ENCODE measurements at regions not wholly inside any gene's neighbourhood (a gene's known extent, or its start where the extent isn't known, plus 50 kb on each side); places are given as distances from the start of the nearest gene placed in this dataset.

- DNase-seq, result no peak
These were observed 262.5 kb upstream of the ARHGAP20 start for GRCh38 chr11:110974731-110975130.

DNA sequence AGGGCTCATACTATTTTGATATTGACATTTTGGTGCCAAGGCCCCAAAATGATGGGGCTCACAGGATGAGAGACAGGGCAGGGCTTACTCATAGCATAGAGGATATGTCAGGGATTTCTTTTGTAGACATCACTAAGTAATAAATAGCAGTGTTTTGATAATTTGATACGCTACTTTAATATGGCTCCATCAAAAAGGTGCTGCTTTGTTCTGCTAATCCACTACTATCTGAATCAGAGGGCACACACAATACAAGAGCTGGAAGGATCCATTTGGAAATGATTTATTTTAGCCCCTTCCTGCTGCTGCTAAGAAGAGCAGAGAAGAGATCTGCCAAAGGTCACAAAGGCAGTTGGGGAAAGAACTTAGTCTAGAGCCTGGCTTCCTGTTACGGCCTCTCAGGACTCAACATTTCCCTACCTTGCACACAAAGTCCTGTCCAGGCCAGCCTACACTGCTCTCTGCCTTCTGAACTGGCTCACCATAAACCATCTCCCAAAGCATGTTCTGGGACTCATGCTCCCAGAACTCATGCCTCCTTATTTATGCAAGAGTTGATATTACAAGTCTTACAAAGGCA is 261.3 kb upstream of the ARHGAP20 start:
- no peak for DNase-seq

DNA sequence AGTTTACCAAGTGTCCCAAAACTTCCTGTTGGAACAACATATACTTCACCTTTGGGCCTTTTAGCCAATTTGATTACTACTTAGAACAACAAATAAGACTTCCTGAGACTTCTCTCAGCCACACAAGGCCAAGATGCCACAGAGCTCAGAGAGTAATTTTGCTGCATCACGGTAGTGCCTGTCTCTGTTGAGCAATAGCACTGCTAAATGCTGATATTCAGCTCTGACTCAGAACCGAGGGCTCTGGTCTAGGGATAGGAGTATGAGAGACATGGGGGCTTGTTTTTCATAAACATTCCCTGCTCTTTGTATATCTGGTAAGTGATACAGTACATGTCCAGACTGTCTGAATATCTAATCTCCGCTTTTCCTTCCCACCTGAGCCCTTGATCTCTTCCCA is 260.4 kb upstream of the ARHGAP20 start:
- DNase-seq, result peak; percentile 43

GRCh38 chr11:110972106-110972505 is 259.9 kb upstream of the ARHGAP20 start:
- DNase-seq, result no peak

GRCh38 chr11:110971140-110971539 is 258.9 kb upstream of the ARHGAP20 start:
- DNase-seq, result no peak

DNA sequence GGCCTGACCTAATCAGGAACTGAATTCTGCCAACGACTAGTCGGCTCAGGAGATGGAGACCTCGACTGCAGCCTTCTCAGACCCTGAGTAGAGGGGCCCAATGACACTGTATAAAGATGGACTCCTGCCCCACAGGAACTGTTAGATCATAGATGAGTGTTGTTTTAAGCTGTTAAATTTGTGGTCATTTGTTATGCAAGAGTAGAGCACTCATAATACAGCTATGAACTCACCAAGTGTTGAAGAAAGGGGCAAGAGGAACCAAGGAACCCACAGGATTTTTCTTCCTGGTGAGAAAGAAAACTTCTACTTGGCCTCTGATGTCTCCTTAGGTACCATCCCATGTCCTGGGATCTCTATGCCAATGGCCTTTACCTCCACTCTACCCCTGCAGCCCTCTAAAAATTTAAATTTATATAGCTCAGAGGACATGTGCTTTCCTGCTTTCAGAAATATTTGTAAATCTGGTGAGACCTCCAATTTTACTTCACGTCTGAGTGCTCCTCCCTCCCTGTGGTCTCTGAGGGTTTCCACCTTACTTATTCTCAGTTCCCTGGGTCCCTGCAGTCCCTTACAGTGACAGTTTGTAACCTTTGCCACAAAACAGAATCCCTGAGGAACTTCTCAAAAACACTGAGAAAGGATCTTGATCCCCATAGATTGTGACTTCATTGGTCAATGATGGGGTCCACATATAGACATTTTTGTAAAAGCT is 256.3 kb upstream of the ARHGAP20 start:
- DNase-seq, result no peak

DNA sequence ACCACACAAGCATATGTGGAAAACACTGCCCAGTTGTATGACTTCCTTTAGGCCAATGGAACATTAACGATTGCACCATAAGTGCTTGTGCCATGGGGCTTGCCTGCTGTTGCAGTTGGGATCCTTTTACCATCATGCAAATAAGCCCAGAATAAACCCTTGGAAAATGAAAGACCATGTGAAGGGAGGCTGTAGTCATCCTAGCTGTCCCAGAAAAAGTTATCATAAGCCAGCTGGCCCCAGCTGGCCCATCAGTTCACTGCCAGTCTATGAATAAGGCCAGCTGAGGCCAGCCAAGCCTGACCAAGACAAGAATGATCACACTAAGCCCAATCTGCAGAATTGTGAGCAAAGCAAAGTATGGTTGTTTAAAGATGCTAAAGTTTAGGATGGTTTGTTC is 253.9 kb upstream of the ARHGAP20 start:
- no peak for DNase-seq

DNA sequence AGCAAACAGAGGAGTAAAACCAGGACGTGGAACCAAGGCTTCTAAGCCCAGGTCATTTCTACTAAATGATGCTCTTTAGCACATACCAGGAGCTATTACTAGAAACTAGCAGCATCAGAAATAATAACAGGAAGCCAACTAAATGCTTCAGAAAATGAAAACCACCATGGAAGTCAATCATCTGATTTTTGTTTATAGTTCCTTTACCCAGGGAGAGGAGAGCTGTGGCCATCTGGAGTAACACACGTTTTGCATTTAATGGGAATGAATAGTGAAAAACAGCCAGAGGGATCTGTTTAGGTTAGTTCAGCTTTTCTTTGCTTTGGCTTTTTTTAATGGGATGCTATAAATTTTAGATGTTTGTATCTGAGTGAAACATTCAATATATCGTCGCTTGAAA is 250.7 kb upstream of the ARHGAP20 start:
- DNase-seq, result no peak

- DNase-seq, result no peak
These were observed 247.9 kb upstream of the ARHGAP20 start for GRCh38 chr11:110960167-110960566.

- no peak for DNase-seq
These were observed 246.0 kb upstream of the ARHGAP20 start for GRCh38 chr11:110958216-110958615.

DNA sequence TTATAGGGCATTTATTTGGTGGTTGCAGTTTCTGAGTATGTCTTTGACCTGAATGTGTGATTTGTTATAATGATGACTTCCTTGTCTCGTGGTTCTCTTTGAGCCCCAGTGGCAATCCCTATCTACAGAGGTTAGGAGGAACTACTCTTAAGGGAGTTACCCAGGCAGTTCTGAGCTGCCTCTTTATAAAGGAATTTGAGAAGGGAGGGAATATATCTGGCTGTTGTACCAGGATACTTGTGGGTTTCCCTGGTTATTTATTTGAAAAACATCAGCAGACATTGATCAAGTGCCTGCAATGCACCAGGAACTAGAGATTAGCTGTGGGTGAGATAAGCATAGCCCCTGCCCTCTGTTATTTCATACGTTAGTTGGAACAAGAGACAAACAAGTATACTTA is 243.5 kb upstream of the ARHGAP20 start:
- DNase-seq, result no peak

GRCh38 chr11:110951950-110952503 is 239.8 kb upstream of the ARHGAP20 start:
- DNase-seq, result no peak

DNA sequence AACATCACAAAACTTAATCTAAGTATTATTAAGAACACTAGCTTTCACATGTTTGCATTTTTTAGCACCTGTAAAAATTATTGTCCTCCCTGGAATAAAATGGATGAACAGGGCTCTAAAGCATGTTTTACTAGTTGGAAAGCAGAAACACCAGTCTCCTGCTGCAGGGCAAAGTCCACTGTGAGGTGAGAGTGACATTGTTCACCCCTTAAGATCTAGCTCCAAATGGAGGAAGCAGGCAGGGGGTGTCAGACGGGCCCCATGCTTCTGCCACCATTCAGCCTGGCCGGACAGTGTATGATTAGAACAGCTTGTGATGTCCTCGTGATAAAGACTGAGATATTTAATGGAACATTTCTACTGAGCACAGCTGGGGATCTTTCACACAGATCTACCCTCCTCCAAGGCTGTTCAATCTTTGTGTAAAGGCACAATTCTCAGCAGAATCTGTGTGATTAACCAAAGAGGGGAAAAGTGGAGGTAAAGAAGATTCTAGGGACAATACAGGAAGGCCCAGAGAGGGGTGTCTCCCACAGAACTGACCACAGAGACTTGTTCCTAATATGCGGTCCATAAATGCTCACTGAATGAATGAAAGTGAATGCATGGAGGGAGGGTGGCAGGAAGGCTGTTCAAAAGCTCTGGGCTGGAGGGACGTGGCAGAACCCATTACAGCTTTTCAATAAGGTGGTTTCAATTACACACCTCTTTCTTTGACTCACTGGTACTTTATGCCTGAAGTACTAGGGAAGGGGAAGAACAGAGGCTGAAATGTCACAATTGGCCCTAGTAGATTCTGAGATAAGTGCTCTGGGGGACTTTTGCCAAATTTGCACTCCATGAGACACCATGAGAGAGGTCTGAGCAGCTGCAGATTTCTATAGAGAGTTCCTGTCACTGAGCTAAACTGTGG is 239.1 kb upstream of the ARHGAP20 start:
- no peak for DNase-seq

GRCh38 chr11:110948112-110948511 is 235.9 kb upstream of the ARHGAP20 start:
- no peak for DNase-seq

- no peak for DNase-seq
These were observed 234.9 kb upstream of the ARHGAP20 start for GRCh38 chr11:110947096-110947495.

DNA sequence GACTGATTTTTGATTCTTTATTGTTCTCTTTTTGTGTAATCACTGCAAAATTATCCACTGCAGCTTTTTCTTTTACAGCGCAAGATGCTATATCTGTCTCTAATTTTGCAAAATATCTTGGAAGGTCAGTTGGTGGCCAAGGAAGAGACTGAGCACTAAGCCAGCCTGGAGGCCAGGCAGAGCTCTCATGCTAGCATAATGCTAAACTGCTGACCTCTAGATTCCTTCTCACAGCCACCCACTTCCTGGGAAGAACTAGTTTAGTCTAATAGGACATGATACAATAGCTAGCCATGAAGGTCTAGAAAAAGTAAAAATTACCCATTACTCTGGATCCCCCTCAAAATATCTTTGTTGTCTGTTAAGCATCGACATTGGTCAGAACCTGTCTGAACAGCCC is 227.2 kb upstream of the ARHGAP20 start:
- DNase-seq, result no peak

DNA sequence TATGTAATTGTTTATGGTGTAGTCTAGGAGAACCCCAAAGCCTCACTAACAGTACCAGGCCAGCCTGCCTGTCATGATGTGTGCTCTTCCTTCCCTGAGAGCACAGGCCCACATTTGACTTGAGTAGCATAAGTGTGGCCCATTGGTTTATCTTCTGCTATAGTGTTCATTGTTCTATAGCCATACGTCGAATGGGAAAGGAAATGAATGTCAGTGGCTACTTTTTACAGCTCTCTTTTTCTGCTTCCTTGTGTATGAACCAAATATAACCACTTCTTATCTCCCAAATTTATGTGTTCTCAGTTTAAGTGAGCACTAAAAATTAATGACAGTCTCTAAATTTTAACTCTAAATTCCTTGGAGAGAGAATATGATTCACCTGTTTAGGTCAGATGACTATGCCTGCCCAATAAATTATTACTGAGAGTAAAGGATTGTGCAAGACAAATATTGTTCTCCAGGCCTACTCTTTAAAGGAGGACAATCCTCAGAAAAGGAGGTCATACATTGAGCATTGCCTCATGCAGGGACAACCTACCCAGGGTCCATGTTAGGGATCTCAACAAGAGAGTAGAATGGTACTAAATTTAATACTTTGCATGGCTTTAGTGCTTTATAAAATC is 222.9 kb upstream of the ARHGAP20 start:
- no peak for DNase-seq

DNA sequence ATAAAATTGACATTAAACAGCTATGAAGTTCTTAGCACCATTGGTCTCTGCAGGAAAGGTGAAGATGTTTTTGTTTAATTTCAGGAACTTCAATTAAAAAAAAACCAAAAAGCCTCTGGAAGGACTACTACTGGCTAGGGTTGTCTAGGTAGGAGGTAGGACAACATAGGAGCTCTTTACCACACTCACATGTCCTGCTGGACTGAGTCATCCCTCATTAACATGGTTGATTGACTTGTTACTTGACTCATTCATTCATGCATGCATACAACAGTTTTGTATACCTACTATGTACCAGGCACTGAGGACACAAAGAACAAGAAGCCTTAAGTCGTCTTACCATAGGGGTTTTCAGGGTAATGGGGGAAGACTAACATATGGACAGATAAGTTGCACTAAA is 216.9 kb upstream of the ARHGAP20 start:
- no peak for DNase-seq

- DNase-seq, result no peak
These were observed 216.2 kb upstream of the ARHGAP20 start for GRCh38 chr11:110928391-110928790.

DNA sequence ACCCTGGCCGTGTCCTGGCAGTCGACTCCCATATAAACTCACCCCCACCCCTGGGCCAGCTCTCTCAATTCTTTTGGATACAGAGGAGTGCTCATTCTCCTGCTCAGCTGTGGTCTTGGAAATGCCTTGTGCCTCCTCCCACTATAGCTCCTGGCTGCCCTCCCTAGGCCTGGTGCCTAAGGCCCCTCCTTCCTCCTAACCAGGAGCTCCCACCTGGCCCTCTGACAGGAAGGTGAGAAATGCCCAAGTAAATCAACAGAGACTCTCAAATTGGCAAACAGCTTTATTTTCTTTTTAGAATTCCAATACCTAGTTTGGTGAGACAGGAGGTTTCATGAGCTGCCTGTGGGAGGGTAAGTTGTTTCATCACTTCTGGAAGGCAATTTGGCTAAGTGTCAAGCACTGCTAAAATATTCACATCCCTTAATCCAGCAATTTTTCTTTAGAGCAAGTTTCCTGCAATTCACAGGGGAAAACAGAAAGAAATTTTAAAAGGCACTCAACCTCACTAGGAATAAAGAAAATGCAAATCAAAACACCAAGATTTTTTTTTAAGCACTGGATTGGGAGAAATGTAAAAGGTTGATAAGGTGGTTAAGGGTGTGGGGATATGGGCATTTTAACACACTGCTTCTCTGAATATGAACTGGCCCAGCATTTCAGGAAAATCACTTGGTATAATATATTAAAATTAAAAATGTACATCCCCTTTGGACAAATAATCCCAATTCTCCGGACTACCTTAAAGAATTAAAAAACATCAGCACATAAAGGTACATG is 209.7 kb upstream of the ARHGAP20 start:
- no peak for DNase-seq

GRCh38 chr11:110919241-110919922 is 207.1 kb upstream of the ARHGAP20 start:
- DNase-seq, result no peak

DNA sequence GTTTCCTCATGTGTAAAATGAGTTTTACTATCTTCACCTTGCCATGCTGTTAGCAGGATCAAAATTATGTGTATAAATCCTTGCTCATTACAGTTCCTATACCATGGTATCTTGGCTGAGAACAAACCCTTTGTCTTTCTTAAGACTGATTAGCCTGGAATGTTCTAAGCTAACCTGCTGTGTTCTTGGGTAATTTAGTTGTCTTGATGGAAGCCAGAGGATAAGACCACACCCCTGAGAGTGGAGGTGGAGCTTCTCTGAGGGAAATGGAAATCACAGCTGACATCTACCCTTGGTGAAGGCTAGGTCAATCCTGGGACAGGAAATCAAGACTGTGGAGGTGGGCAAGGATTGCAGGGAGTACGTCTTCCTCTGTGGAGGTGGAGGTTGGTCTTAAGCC is 206.1 kb upstream of the ARHGAP20 start:
- no peak for DNase-seq
